GM23338 (cell line): ENCODE measurements at regions not wholly inside any gene's neighbourhood (a gene's known extent, or its start where the extent isn't known, plus 50 kb on each side); places are given as distances from the start of the nearest gene placed in this dataset.

Experiments used
- ATAC-seq: fragments of 200-7000 bp; cut with Tn5 transposase; 3 replicates; pipeline ENCODE4 v1.9.1; 2020
- DNase-seq: peaks from one replicate; pipeline ENCODE4 v3.0.0-alpha.2; 2015; ENCODE audit warnings: low spot score
- H2AFZ ChIP-seq: fragments of 200-600 bp; sonication (generic); 2 replicates; pipeline ENCODE4 v1.8.0; 2016; ENCODE audit warnings: antibody characterized with exemption, mild to moderate bottlenecking, moderate library complexity
- H3F3A ChIP-seq: fragments of 200-600 bp; sonication (generic); replicated peaks from 2 replicates; pipeline ENCODE4 v1.8.0; 2017; ENCODE audit warnings: antibody characterized with exemption, mixed run types, low read depth
- H3K27ac ChIP-seq: fragments of 200-600 bp; sonication (generic); 2 replicates; pipeline ENCODE4 v1.6.1; 2016; ENCODE audit warnings: low read depth
- H3K27me3 ChIP-seq: fragments of 200-600 bp; sonication (generic); 2 replicates; pipeline ENCODE4 v1.8.0; 2016; ENCODE audit warnings: mild to moderate bottlenecking, mixed run types, moderate library complexity; ENCODE audit not compliant: insufficient read depth
- H3K36me3 ChIP-seq: fragments of 200-600 bp; sonication (generic); 2 replicates; pipeline ENCODE4 v1.8.0; 2016; ENCODE audit warnings: mild to moderate bottlenecking; ENCODE audit not compliant: insufficient read depth
- H3K4me1 ChIP-seq: fragments of 200-600 bp; sonication (generic); 2 replicates; pipeline ENCODE4 v1.8.0; 2016; ENCODE audit warnings: mild to moderate bottlenecking, moderate library complexity; ENCODE audit not compliant: insufficient read depth
- H3K4me2 ChIP-seq: fragments of 200-600 bp; sonication (generic); 2 replicates; pipeline ENCODE4 v1.7.1; 2017; ENCODE audit warnings: mixed run types
- H3K4me3 ChIP-seq: fragments of 200-600 bp; sonication (generic); 2 replicates; pipeline ENCODE4 v1.6.1; 2016; ENCODE audit warnings: mixed run types
- H3K79me2 ChIP-seq: fragments of 200-600 bp; sonication (generic); replicated peaks from 2 replicates; pipeline ENCODE4 v1.8.0; 2017; ENCODE audit warnings: mild to moderate bottlenecking; ENCODE audit not compliant: insufficient read depth
- H3K9me2 ChIP-seq: fragments of 200-600 bp; sonication (generic); 2 replicates; pipeline ENCODE4 v1.8.0; 2017; ENCODE audit not compliant: insufficient read depth
- H4K20me1 ChIP-seq: fragments of 200-600 bp; sonication (generic); replicated peaks from 2 replicates; pipeline ENCODE4 v1.8.0; 2017; ENCODE audit warnings: mild to moderate bottlenecking; ENCODE audit not compliant: insufficient read depth
- H3K27ac Mint-ChIP-seq: 2 replicates; pipeline ENCODE4 v1.8.0; 2020; ENCODE audit warnings: inconsistent platforms, mild to moderate bottlenecking, moderate library complexity, mixed read lengths
- H3K27me3 Mint-ChIP-seq: 3 replicates; pipeline ENCODE4 v1.8.0; 2022; ENCODE audit warnings: low read depth, mild to moderate bottlenecking, moderate library complexity, mixed read lengths, inconsistent platforms; ENCODE audit not compliant: insufficient read depth, poor library complexity
- H3K36me3 Mint-ChIP-seq: 3 replicates; pipeline ENCODE4 v1.8.0; 2021; ENCODE audit warnings: low read depth, mild to moderate bottlenecking, inconsistent platforms, moderate library complexity, mixed read lengths
- H3K4me1 Mint-ChIP-seq: 3 replicates; pipeline ENCODE4 v1.8.0; 2020; ENCODE audit warnings: mild to moderate bottlenecking, inconsistent platforms, mixed read lengths
- H3K4me3 Mint-ChIP-seq: 3 replicates; pipeline ENCODE4 v1.8.0; 2021; ENCODE audit warnings: moderate library complexity, mild to moderate bottlenecking, inconsistent platforms, mixed read lengths
- H3K9me3 Mint-ChIP-seq: 3 replicates; pipeline ENCODE4 v1.8.0; 2020; ENCODE audit warnings: moderate library complexity, mild to moderate bottlenecking, inconsistent platforms, mixed read lengths
- CREB1 ChIP-seq: fragments of 250-450 bp; sonication (Bioruptor Pico); IDR thresholded peaks from 2 replicates; pipeline ENCODE4 v1.5.0; 2020; ENCODE audit warnings: low read depth, mild to moderate bottlenecking, moderate library complexity
- EZH2 ChIP-seq: fragments of 200-600 bp; sonication (generic); IDR thresholded peaks from one replicate; pipeline ENCODE4 v1.8.0; 2017; ENCODE audit warnings: antibody characterized with exemption, mild to moderate bottlenecking, low read depth; ENCODE audit not compliant: unreplicated experiment
- EZH2phosphoT487 ChIP-seq: fragments of 200-600 bp; sonication (generic); IDR thresholded peaks from one replicate; pipeline ENCODE4 v1.8.1; 2018; ENCODE audit warnings: antibody characterized with exemption; ENCODE audit not compliant: unreplicated experiment
- JUNB ChIP-seq: IDR thresholded peaks from one replicate; pipeline ENCODE4 v1.6.1; 2016; ENCODE audit warnings: antibody characterized with exemption; ENCODE audit not compliant: unreplicated experiment
- NANOG ChIP-seq: IDR thresholded peaks from 2 replicates; pipeline ENCODE4 v1.6.1; 2016; ENCODE audit warnings: antibody characterized with exemption, borderline replicate concordance
- POLR2AphosphoS5 ChIP-seq: IDR thresholded peaks from 2 replicates; pipeline ENCODE4 v1.6.1; 2016; ENCODE audit warnings: antibody characterized with exemption, low read depth
- STAT1 ChIP-seq: IDR thresholded peaks from one replicate; pipeline ENCODE4 v1.6.1; 2016; ENCODE audit warnings: antibody characterized with exemption; ENCODE audit not compliant: unreplicated experiment
- ZNF114 ChIP-seq: fragments of 250-450 bp; sonication (Bioruptor Pico); IDR thresholded peaks from 2 replicates; pipeline ENCODE4 v1.5.0; 2020; ENCODE audit warnings: mild to moderate bottlenecking, moderate library complexity
- ZNF331 ChIP-seq: fragments of 250-450 bp; sonication (Bioruptor Pico); IDR thresholded peaks from 2 replicates; pipeline ENCODE4 v1.5.0; 2020; ENCODE audit warnings: low read depth, mild to moderate bottlenecking, moderate library complexity
- TF ChIP-seq, protein P1 (sequence below): fragments of 250-450 bp; sonication (Bioruptor Pico); IDR thresholded peaks from 2 replicates; pipeline ENCODE4 v1.5.0; 2020; ENCODE audit warnings: mild to moderate bottlenecking, moderate library complexity
- TF ChIP-seq, protein P2 (sequence below), 2 experiments: fragments of 200-600 bp in 1 of 2; sonication (generic) in 1 of 2; conservative IDR thresholded peaks; 2 replicates each; pipeline versions ENCODE4 v1.5.1 to v1.6.1; 2016 to 2017; ENCODE audit warnings: antibody characterized with exemption in 2 of 2, low read depth in 2 of 2, mild to moderate bottlenecking in 2 of 2, moderate library complexity in 1 of 2
- TF ChIP-seq, protein P3 (sequence below): IDR thresholded peaks from 2 replicates; pipeline ENCODE4 v1.6.1; 2016; ENCODE audit warnings: antibody characterized with exemption
- TF ChIP-seq, protein P4 (sequence below): IDR thresholded peaks from one replicate; pipeline ENCODE4 v1.6.1; 2018; ENCODE audit warnings: antibody characterized with exemption; ENCODE audit not compliant: unreplicated experiment

DNA sequence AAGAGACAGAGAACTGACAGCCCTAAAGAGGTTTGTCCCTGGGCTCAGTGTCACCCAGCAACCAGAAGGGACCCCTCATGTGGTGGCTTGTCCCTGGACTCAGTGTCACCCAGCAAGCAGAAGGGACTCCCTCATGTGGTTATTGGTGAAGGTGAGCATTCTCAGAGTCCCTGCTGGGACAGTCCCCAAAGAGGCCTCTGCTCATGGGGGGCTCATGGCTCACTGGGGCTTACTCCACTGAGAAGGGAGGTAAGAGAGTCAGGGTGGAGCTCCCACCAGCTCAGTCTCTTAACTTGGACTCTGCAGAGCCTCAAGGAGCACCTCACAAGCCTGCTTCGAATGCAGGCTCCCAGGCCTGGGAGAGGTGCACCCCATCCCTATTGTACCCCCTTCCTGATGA is 145.2 kb upstream of the COPS8 start:
- no peak overlapping the region for H2AFZ ChIP-seq

More for the DNA sequence above, 145.2 kb upstream of the COPS8 start:
- Histone ChIP-seq H3K27me3 (no peaks in the 10 kb centered on the region), H3K4me1 (no peaks in the 10 kb centered on the region), H3K27ac (no peak overlapping the region), H3K9me2 (0 out of 2 replicates have a peak, but pooled peaks cover 2% of the 10 kb centered on the region), H3K4me2 (no peak overlapping the region), H3K79me2 (no peaks in the 10 kb centered on the region), H3K4me3 (no peak overlapping the region), H4K20me1 (no peaks in the 10 kb centered on the region), H3F3A (no peaks in the 10 kb centered on the region), H3K36me3 (no peaks in the 10 kb centered on the region)
- DNase-seq, result no peak
- ATAC-seq, result no peak
- Mint-ChIP-seq H3K36me3 (no peaks in the 10 kb centered on the region), H3K4me3 (no peak overlapping the region), H3K4me1 (peaks cover 5% of the 10 kb centered on the region; the same call in 1 of the 3 replicates), H3K9me3 (no peaks in the 10 kb centered on the region), H3K27me3 (peaks cover 8% of the 10 kb centered on the region), H3K27ac (no peak overlapping the region)
- TF ChIP-seq STAT1 (no peak), NANOG (no peak), EZH2 (no peak), JUNB (no peak), CREB1 (CRISPR knock-in tag) (no peak), ZNF114 (CRISPR knock-in tag) (no peak), ZNF331 (CRISPR knock-in tag) (no peak), POLR2AphosphoS5 (no peak), EZH2phosphoT487 (no peak)
- TF ChIP-seq, protein P1, sequence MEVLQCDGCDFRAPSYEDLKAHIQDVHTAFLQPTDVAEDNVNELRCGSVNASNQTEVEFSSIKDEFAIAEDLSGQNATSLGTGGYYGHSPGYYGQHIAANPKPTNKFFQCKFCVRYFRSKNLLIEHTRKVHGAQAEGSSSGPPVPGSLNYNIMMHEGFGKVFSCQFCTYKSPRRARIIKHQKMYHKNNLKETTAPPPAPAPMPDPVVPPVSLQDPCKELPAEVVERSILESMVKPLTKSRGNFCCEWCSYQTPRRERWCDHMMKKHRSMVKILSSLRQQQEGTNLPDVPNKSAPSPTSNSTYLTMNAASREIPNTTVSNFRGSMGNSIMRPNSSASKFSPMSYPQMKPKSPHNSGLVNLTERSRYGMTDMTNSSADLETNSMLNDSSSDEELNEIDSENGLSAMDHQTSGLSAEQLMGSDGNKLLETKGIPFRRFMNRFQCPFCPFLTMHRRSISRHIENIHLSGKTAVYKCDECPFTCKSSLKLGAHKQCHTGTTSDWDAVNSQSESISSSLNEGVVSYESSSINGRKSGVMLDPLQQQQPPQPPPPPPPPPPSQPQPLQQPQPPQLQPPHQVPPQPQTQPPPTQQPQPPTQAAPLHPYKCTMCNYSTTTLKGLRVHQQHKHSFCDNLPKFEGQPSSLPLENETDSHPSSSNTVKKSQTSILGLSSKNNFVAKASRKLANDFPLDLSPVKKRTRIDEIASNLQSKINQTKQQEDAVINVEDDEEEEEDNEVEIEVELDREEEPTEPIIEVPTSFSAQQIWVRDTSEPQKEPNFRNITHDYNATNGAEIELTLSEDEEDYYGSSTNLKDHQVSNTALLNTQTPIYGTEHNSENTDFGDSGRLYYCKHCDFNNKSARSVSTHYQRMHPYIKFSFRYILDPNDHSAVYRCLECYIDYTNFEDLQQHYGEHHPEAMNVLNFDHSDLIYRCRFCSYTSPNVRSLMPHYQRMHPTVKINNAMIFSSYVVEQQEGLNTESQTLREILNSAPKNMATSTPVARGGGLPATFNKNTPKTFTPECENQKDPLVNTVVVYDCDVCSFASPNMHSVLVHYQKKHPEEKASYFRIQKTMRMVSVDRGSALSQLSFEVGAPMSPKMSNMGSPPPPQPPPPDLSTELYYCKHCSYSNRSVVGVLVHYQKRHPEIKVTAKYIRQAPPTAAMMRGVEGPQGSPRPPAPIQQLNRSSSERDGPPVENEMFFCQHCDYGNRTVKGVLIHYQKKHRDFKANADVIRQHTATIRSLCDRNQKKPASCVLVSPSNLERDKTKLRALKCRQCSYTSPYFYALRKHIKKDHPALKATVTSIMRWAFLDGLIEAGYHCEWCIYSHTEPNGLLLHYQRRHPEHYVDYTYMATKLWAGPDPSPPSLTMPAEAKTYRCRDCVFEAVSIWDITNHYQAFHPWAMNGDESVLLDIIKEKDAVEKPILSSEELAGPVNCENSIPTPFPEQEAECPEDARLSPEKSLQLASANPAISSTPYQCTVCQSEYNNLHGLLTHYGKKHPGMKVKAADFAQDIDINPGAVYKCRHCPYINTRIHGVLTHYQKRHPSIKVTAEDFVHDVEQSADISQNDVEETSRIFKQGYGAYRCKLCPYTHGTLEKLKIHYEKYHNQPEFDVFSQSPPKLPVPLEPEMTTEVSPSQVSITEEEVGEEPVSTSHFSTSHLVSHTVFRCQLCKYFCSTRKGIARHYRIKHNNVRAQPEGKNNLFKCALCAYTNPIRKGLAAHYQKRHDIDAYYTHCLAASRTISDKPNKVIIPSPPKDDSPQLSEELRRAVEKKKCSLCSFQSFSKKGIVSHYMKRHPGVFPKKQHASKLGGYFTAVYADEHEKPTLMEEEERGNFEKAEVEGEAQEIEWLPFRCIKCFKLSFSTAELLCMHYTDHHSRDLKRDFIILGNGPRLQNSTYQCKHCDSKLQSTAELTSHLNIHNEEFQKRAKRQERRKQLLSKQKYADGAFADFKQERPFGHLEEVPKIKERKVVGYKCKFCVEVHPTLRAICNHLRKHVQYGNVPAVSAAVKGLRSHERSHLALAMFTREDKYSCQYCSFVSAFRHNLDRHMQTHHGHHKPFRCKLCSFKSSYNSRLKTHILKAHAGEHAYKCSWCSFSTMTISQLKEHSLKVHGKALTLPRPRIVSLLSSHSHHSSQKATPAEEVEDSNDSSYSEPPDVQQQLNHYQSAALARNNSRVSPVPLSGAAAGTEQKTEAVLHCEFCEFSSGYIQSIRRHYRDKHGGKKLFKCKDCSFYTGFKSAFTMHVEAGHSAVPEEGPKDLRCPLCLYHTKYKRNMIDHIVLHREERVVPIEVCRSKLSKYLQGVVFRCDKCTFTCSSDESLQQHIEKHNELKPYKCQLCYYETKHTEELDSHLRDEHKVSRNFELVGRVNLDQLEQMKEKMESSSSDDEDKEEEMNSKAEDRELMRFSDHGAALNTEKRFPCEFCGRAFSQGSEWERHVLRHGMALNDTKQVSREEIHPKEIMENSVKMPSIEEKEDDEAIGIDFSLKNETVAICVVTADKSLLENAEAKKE (CRISPR knock-in tag), result no peak
- TF ChIP-seq, protein P2, sequence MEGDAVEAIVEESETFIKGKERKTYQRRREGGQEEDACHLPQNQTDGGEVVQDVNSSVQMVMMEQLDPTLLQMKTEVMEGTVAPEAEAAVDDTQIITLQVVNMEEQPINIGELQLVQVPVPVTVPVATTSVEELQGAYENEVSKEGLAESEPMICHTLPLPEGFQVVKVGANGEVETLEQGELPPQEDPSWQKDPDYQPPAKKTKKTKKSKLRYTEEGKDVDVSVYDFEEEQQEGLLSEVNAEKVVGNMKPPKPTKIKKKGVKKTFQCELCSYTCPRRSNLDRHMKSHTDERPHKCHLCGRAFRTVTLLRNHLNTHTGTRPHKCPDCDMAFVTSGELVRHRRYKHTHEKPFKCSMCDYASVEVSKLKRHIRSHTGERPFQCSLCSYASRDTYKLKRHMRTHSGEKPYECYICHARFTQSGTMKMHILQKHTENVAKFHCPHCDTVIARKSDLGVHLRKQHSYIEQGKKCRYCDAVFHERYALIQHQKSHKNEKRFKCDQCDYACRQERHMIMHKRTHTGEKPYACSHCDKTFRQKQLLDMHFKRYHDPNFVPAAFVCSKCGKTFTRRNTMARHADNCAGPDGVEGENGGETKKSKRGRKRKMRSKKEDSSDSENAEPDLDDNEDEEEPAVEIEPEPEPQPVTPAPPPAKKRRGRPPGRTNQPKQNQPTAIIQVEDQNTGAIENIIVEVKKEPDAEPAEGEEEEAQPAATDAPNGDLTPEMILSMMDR (conservative IDR thresholded peaks at IDR 0.05; ENCODE audit: low read depth in 2 of 2), result no peak
- TF ChIP-seq, protein P3, sequence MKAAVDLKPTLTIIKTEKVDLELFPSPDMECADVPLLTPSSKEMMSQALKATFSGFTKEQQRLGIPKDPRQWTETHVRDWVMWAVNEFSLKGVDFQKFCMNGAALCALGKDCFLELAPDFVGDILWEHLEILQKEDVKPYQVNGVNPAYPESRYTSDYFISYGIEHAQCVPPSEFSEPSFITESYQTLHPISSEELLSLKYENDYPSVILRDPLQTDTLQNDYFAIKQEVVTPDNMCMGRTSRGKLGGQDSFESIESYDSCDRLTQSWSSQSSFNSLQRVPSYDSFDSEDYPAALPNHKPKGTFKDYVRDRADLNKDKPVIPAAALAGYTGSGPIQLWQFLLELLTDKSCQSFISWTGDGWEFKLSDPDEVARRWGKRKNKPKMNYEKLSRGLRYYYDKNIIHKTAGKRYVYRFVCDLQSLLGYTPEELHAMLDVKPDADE, result no peak
- TF ChIP-seq, protein P4, sequence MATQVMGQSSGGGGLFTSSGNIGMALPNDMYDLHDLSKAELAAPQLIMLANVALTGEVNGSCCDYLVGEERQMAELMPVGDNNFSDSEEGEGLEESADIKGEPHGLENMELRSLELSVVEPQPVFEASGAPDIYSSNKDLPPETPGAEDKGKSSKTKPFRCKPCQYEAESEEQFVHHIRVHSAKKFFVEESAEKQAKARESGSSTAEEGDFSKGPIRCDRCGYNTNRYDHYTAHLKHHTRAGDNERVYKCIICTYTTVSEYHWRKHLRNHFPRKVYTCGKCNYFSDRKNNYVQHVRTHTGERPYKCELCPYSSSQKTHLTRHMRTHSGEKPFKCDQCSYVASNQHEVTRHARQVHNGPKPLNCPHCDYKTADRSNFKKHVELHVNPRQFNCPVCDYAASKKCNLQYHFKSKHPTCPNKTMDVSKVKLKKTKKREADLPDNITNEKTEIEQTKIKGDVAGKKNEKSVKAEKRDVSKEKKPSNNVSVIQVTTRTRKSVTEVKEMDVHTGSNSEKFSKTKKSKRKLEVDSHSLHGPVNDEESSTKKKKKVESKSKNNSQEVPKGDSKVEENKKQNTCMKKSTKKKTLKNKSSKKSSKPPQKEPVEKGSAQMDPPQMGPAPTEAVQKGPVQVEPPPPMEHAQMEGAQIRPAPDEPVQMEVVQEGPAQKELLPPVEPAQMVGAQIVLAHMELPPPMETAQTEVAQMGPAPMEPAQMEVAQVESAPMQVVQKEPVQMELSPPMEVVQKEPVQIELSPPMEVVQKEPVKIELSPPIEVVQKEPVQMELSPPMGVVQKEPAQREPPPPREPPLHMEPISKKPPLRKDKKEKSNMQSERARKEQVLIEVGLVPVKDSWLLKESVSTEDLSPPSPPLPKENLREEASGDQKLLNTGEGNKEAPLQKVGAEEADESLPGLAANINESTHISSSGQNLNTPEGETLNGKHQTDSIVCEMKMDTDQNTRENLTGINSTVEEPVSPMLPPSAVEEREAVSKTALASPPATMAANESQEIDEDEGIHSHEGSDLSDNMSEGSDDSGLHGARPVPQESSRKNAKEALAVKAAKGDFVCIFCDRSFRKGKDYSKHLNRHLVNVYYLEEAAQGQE, result no peak
